HG02973 (cell line): ENCODE measurements at regions not wholly inside any gene's neighbourhood (a gene's known extent, or its start where the extent isn't known, plus 50 kb on each side); places are given as distances from the start of the nearest gene placed in this dataset.
"Not testable (repeated sequence)": the region's sequence is repeated elsewhere in the genome, so short reads cannot be mapped to it uniquely, and the experiment has no call there.

Experiments
- ATAC-seq: cut with Tn5 transposase; IDR thresholded peaks from one replicate; pipeline ENCODE4 v1.9.1; 2021; ENCODE audit warnings: moderate library complexity; ENCODE audit not compliant: unreplicated experiment

GRCh38 chr21:35982717-35983116 lies 77.6 kb downstream of the SETD4 start:
- ATAC-seq = no peak

- ATAC-seq = no peak
Measured at GRCh38 chr21:35981514-35982070, 78.7 kb downstream of the SETD4 start.

- ATAC-seq = no peak
Measured at GRCh38 chr21:35980821-35981220, 79.5 kb downstream of the SETD4 start.

DNA sequence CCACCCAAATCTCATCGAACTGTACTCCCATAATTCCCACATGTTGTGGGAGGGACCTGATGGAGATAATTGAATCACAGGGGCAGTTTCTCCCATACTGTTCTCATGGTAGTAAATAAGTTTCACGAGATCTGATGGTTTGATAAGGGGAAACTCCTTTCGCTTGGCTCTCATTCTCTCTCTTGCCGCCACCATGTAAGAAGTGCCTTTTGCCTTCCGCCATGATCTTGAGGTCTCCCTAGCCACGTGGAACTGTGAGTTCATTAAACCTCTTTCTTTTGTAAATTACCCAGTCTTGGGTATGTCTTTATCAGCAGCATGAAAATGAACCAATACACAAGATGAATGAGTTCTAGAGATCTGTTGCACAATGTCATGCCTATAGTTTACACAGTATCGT lies 82.5 kb downstream of the SETD4 start:
- ATAC-seq = not testable (repeated sequence)

DNA sequence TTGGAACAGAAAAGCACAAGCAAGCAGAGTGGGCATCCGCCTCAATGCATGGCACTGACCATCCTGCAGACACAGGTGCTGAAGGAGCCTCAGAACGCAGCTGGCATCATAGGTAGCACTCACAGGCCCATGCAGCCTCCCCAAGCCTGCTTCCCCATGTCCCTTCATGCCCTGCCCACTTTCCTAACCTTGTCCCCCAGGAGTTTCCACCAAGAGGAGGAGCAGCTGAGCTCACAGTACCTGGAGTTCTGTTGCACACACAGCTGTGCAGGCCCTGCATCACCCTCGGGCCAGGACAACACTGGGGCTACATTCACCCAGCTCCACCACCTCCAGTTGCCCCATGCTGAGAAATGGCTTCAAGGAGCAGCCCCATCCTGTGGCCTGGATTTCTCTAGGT lies 83.4 kb downstream of the SETD4 start:
- no peak for ATAC-seq

DNA sequence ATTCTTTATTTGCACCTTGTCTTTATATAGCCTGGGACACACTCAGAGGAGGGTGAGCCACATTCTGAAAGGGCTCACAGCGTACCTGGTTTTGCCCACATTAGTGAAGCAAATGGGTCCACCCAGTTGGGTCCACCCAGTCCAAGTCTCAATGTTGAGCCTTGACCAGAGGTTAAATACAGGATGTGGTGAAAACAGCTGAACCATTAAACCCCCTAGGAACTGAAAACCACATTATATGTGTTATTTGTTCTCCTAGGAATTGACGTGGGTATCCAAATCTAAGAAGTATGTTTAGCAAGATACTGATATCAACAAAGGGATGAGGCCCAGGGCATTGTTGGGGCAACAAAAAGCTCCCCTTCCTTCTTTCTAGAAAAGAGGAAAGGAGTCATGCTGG lies 83.8 kb downstream of the SETD4 start:
- ATAC-seq = no peak

DNA sequence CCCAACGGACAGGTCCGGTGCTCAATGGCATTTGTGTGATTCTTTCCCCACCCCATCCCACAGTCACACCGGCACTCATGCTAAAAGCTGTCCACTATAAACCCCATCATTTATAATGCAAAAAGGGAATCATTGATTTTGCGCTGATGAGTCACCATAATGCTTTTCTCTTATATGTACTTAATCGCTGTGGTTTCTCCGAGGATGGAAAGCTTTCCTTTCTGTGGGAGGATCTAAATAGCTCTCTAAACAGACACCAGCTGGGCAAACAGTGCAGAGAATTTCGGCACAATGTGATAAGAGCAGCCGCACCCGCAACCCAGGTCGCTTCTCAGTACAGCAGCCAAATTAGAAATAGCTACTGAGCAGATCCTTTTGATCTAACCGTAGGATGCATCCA lies 85.6 kb downstream of the SETD4 start:
- no peak for ATAC-seq

DNA sequence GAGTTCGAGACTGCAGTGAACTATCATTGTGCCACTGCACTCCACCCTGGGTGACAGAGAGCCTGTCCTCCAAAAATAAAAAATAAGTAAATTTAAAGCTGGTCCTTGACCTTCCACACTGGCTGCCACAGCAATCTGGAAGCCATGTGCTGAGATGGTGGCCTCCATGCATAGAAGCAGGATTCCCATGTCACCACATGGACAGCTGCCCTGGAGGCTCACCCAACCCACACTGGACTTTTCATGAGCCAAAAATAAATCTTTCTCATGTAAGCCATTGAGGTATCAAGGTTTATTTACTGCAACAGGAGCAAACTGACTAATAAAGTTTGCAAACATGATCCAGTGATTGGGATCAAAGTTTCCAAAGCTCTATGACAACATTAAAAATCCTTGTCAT lies 88.5 kb downstream of the SETD4 start:
- no peak for ATAC-seq

GRCh38 chr21:35969281-35969680 lies 91.0 kb downstream of the SETD4 start:
- no peak for ATAC-seq

DNA sequence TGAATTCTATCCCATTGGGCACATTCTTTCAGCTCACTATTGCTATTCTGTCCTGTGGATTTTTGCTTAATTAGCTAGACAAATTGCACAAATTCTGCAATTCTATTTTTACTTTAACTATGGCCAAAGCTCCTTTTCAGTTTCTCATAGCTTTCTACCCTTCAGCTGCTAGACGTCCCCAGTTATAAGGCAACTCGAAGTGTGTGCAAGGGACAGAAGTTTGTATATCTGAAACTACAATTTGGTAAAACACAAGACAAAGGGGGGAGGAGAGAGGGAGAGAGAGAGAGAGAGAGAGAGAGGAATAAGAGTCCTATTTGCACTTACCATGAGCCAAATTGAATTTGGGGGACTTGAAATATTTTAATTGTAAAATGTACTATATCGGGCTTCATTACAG lies 91.8 kb downstream of the SETD4 start:
- no peak for ATAC-seq

- no peak for ATAC-seq
Measured at GRCh38 chr21:35965699-35966098, 94.6 kb downstream of the SETD4 start.

GRCh38 chr21:35963920-35964451 lies 96.3 kb downstream of the SETD4 start:
- ATAC-seq = no peak

DNA sequence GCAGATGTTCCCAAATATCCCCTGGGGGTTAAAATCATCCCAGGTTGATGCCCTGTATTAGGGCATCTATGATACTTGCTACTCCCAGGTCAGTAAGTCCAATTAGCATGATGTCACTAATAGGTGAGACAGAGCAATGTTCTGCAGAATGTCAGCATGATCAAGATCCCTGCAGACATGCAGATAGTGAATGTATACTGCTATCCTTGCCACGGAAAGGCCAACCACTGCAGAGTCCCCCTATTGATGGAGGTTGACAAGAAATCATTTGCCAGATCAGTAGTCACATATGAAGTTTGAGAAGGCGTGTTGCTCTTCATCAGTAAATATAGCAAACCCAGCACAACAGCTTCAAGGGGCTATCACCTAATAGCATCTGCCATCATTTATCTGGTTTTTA lies 97.4 kb downstream of the SETD4 start:
- ATAC-seq = no peak

DNA sequence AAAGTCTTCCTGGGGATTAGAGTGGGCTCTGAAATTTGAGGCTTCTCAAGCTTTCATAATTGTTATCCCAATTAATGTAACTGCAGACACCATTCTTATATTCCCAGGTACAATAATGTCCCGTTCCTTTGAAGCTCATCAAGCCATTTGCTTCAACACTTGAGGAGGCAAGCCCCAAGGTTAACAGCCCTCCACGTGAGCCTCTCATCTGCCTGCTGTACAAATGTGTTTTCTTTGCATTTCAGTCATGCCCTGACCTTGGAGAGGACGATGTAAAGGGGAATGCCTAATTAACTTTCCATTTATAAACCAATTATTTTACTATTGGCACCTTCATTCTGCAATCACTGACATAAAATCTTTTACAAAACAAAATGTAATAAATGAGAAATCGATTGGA lies 106.3 kb downstream of the SETD4 start:
- ATAC-seq = no peak

GRCh38 chr21:35953597-35953996 lies 106.7 kb downstream of the SETD4 start:
- ATAC-seq = no peak

DNA sequence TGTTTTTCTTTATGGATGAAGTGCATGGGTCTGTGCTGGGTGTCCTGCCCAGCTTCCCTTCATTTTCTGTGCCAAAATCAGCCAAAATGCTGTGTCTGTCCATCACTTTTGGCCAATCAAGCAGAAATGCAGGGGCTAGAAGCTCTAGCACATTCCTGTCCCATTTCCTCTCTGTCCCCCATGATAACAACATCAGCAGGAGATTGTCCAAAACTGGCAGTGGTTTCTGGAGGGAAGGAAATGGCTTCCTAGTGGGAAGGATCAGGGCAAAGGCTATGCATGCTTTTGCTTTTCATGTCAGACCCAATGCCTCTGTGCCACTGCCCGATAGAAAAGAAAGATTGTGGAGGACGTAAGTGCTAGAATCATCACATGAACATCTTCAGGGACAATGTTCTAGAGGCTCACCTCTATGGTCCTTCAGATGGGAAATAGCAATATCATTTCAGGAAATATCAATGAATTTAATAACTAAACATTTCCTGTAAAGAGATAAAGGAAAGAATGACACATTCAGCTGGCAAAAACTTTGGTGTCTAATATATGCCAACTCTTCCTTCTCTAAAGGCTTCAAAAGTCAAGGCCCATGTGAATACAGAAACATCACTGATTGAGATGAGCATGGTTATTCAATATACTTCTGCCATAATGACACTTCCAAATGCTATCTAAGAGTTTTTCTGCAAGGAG lies 107.5 kb downstream of the SETD4 start:
- no peak for ATAC-seq

DNA sequence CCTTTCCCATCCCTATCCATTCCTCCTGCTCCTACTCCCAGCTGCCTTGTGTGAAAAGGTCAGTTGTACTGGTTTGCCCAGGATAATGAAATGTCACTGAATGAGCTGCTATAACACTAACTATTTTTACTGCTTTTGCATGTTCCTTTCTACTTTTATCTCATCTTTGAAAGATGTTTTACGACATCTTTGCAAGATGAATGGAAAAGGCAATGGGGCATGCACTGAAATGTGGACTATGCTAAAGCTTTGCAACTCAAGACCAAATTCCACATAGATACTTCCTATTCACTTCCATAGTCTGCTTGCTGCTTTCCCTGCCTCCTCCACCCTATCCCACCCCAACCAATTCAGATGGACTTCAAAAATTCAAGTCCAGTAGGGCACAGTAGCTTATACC lies 111.3 kb downstream of the SETD4 start:
- no peak for ATAC-seq

- no peak for ATAC-seq
Measured at GRCh38 chr21:35945089-35945671, 115.1 kb downstream of the SETD4 start.

DNA sequence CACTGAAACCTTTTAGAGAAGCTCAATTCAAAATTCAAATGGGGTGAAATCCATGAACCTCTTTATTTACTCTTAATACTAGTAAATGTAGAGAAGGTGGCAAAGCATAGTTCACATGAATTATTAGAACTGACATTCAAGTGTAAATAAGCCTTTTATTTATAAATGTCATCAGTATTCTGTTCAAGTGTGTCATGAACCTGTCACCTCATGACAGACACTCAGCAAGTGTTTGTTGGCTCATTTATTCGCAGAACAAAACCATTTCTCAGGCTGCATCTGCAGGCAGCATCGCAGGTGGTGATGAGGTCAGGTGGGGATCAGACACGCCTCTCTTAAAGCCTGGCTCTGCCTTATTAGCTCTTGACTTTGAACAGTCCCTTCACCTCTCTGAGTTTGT lies 116.6 kb downstream of the SETD4 start:
- no peak for ATAC-seq

- no peak for ATAC-seq
Measured at GRCh38 chr21:35942211-35943144, 117.8 kb downstream of the SETD4 start.
